Progenitor cell of endocrine pancreas (in vitro differentiated cells): ENCODE measurements at regions not wholly inside any gene's neighbourhood (a gene's known extent, or its start where the extent isn't known, plus 50 kb on each side); places are given as distances from the start of the nearest gene placed in this dataset.
"Not testable (repeated sequence)": the region's sequence is repeated elsewhere in the genome, so short reads cannot be mapped to it uniquely, and the experiment has no call there.

ENCODE experiments used
- DNase-seq: peaks from one replicate; pipeline ENCODE4 v3.0.0; 2021; ENCODE audit warnings: low spot score; ENCODE audit not compliant: unreplicated experiment
- H3K27ac Mint-ChIP-seq: 2 replicates; pipeline ENCODE4 v1.8.0; 2021; ENCODE audit warnings: mild to moderate bottlenecking, moderate library complexity, mixed read lengths
- H3K27me3 Mint-ChIP-seq: 2 replicates; pipeline ENCODE4 v1.8.0; 2021; ENCODE audit warnings: mixed read lengths
- H3K36me3 Mint-ChIP-seq: 2 replicates; pipeline ENCODE4 v1.8.0; 2022; ENCODE audit warnings: mixed read lengths; ENCODE audit not compliant: insufficient read depth
- H3K4me1 Mint-ChIP-seq: 2 replicates; pipeline ENCODE4 v1.8.0; 2021; ENCODE audit warnings: low read depth, mixed read lengths
- H3K4me3 Mint-ChIP-seq: 2 replicates; pipeline ENCODE4 v1.8.0; 2021; ENCODE audit warnings: low read depth, mild to moderate bottlenecking, moderate library complexity, mixed read lengths
- H3K9me3 Mint-ChIP-seq: 2 replicates; pipeline ENCODE4 v1.8.0; 2021; ENCODE audit warnings: low read depth, mixed read lengths
- CTCF ChIP-seq: fragments of 200-600 bp; sonication (generic); IDR thresholded peaks from one replicate; pipeline ENCODE4 v1.5.0; 2021; ENCODE audit warnings: antibody characterized with exemption, mild to moderate bottlenecking; ENCODE audit not compliant: unreplicated experiment

- Mint-ChIP-seq H3K27me3 (no peaks in the 10 kb centered on the region), H3K36me3 (no peaks in the 10 kb centered on the region), H3K27ac (no peak overlapping the region)
Observed at GRCh38 chr10:62692085-62692484, 112.4 kb upstream of the ADO start.

GRCh38 chr10:62693306-62693705, 111.2 kb upstream of the ADO start:
- Mint-ChIP-seq H3K27me3 (no peaks in the 10 kb centered on the region), H3K4me1 (no peaks in the 10 kb centered on the region), H3K4me3 (no peak overlapping the region), H3K9me3 (peaks cover 2% of the 10 kb centered on the region), H3K27ac (no peak overlapping the region), H3K36me3 (no peaks in the 10 kb centered on the region)
- TF ChIP-seq CTCF, result no peak
- DNase-seq, result no peak

More at GRCh38 chr10:62692085-62692484, 112.4 kb upstream of the ADO start:
- Mint-ChIP-seq H3K4me1 (no peaks in the 10 kb centered on the region), H3K4me3 (no peak overlapping the region), H3K9me3 (no peaks in the 10 kb centered on the region)
- no peak for TF ChIP-seq CTCF
- no peak for DNase-seq

- Mint-ChIP-seq H3K27me3 (no peaks in the 10 kb centered on the region), H3K4me3 (no peak overlapping the region)
Observed at GRCh38 chr10:62694537-62695126, 109.9 kb upstream of the ADO start.

GRCh38 chr10:62696798-62697197, 107.7 kb upstream of the ADO start:
- Mint-ChIP-seq H3K27me3 (no peaks in the 10 kb centered on the region), H3K27ac (no peak overlapping the region), H3K36me3 (no peaks in the 10 kb centered on the region), H3K4me1 (no peaks in the 10 kb centered on the region), H3K9me3 (peaks cover 17% of the 10 kb centered on the region), H3K4me3 (no peak overlapping the region)
- DNase-seq, result no peak
- no peak for TF ChIP-seq CTCF

More at GRCh38 chr10:62694537-62695126, 109.9 kb upstream of the ADO start:
- Mint-ChIP-seq H3K36me3 (no peaks in the 10 kb centered on the region), H3K27ac (no peak overlapping the region), H3K4me1 (no peaks in the 10 kb centered on the region), H3K9me3 (peaks cover 13% of the 10 kb centered on the region)
- no peak for TF ChIP-seq CTCF
- no peak for DNase-seq

GRCh38 chr10:62699148-62699547, 105.4 kb upstream of the ADO start:
- H3K27me3 Mint-ChIP-seq, result no peaks in the 10 kb centered on the region
- H3K9me3 Mint-ChIP-seq, result peaks cover 17% of the 10 kb centered on the region
- no peaks in the 10 kb centered on the region for H3K4me1 Mint-ChIP-seq
- DNase-seq, result no peak
- no peak overlapping the region for H3K4me3 Mint-ChIP-seq
- no peaks in the 10 kb centered on the region for H3K36me3 Mint-ChIP-seq
- no peak for TF ChIP-seq CTCF
- H3K27ac Mint-ChIP-seq, result no peak overlapping the region

- H3K9me3 Mint-ChIP-seq, H3K27ac Mint-ChIP-seq, H3K27me3 Mint-ChIP-seq, H3K4me1 Mint-ChIP-seq, DNase-seq, H3K4me3 Mint-ChIP-seq, H3K36me3 Mint-ChIP-seq: not testable (repeated sequence)
Observed at GRCh38 chr10:62704121-62704520, 100.4 kb upstream of the ADO start.
